Left ventricle myocardium inferior (tissue), 1 donor: ENCODE measurements at regions not wholly inside any gene's neighbourhood (a gene's known extent, or its start where the extent isn't known, plus 50 kb on each side); places are given as distances from the start of the nearest gene placed in this dataset.

Experiments
- DNase-seq: peaks from one replicate; pipeline ENCODE4 v3.0.0-alpha.2; 2020
- H3K27ac ChIP-seq: fragments of 200-600 bp; replicated peaks from 2 replicates; pipeline ENCODE4 v1.8.0; 2021
- H3K27me3 ChIP-seq: fragments of 200-600 bp; 2 replicates; pipeline ENCODE4 v1.8.0; 2021; ENCODE audit warnings: low read depth
- H3K36me3 ChIP-seq: fragments of 200-600 bp; 2 replicates; pipeline ENCODE4 v1.8.0; 2021
- H3K4me1 ChIP-seq: fragments of 200-600 bp; 2 replicates; pipeline ENCODE4 v1.8.0; 2021
- H3K4me3 ChIP-seq: fragments of 200-600 bp; 2 replicates; pipeline ENCODE4 v1.8.0; 2021; ENCODE audit warnings: mild to moderate bottlenecking, moderate library complexity
- H3K9me3 ChIP-seq: fragments of 200-600 bp; replicated peaks from 2 replicates; pipeline ENCODE4 v1.8.0; 2021
- CTCF ChIP-seq: fragments of 200-600 bp; IDR thresholded peaks from 2 replicates; pipeline ENCODE4 v1.8.0; 2021; ENCODE audit warnings: antibody characterized with exemption, mild to moderate bottlenecking, borderline replicate concordance
- intact Hi-C: fragments of 100-400 bp; cut with micrococcal nuclease; formaldehyde crosslinking; loops from one replicate; pipeline ENCODE4 v1.11.0; 2022
- donor health status: DM: no; HTN: yes; CAD: no; lungs with severe emphysema.

GRCh38 chr5:40240671-40241070 lies 439.0 kb upstream of the PTGER4 start:
- Histone ChIP-seq H3K4me3 (no peak overlapping the region), H3K36me3 (no peaks in the 10 kb centered on the region), H3K27ac (no peak overlapping the region), H3K27me3 (no peaks in the 10 kb centered on the region), H3K4me1 (no peaks in the 10 kb centered on the region), H3K9me3 (peaks cover 19% of the 10 kb centered on the region)
- intact Hi-C loops, result no loop called here
- no peak for DNase-seq
- no peak for TF ChIP-seq CTCF

DNA sequence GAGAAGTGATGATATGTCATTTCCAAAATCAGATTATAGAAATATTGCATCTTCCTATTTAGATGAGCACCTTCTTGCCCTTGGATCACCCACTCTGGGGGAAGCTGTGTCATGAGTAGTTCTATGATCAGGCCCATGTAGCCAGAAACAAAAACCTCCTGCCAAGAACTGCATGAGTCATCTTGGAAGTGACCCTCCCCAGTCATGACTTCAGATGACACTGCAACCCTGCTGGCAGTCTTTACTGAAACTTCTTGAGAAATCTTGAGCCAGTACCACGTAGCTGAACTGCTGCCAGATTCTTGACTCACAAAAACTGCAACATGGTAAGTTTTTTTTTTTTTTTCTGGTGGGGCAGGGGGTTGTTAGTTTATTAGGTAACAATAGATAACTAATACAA lies 439.6 kb upstream of the PTGER4 start:
- TF ChIP-seq CTCF, result no peak
- Histone ChIP-seq H3K4me3 (no peak overlapping the region), H3K27ac (no peak overlapping the region), H3K4me1 (no peaks in the 10 kb centered on the region), H3K36me3 (no peaks in the 10 kb centered on the region), H3K9me3 (peaks cover 19% of the 10 kb centered on the region), H3K27me3 (no peaks in the 10 kb centered on the region)
- intact Hi-C loops, result no loop called here
- DNase-seq, result no peak

DNA sequence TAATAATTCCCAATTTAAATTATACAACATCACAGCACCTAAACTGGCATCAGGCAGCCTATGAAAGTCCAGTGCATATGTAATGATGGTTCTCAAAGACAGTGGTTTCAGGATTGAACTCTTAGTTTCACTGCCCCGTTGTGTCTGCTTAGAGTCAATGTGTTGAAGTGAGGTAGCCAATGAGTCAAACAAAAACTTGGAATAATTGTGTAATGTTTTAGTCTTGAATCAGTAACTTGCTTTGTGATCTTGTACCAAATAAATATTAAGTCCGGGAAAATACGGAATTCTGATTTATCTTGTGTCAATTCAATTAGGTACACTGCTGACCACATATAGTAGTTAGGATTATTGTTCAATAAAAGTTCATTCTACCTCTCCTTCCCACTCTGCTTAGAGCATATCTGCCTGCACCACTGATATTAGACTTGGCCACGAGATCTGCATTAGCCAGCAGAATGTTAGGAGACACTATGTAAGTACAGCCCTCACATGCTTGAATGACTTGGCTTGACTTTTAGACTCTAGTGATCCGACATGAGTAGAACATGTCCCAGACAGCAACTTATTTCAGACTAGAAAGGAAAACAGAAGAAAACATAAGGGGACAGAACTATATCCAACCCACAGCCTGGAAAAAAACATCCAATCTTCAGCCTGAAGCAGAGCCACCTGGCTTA lies 441.5 kb upstream of the PTGER4 start:
- Histone ChIP-seq H3K36me3 (no peaks in the 10 kb centered on the region), H3K4me1 (no peaks in the 10 kb centered on the region), H3K9me3 (peaks cover 19% of the 10 kb centered on the region), H3K27ac (no peak overlapping the region), H3K4me3 (no peak overlapping the region), H3K27me3 (no peaks in the 10 kb centered on the region)
- TF ChIP-seq CTCF, result no peak
- DNase-seq, result no peak
- intact Hi-C loops, result no loop called here

DNA sequence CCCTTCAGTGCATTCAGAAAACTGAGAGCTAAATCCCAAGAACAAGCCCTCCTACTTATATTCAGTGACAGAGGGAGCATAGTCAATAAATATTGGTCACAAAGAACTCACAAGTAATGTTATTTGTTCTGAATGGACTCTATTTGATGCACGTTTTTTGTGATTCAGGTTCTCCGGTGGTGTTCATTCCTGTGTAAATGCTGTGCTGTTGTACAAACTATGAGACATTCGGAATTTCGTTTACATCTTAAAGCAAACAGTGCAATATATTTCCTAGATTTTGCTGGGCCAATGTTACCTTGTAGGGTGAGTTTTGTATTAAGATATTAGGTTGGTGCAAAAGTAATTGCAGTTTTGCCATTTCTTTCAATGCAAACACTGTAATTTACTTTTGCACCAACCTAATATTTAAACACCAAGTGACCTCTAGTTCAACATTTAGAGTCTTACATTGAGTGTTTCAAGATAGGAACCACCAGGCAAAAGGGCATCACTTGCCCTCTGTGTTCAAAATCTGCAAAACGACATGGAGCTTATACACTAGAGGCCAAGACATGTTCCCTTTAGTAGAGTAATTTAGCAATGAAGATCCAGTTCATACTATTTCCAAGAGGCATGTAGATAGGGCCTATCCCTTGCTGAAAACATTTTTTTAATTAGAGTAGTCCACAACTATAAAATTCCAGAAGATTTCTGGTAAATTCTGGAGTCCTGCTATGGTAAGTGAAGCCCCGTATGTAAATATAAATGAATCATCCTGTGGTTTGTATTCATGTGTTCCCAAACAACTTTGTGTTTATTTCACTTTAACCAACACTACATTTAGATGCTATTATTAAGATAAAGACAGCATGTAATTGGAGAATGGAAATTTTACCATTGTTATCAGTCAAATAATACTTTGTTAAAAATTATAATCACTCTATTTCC lies 444.0 kb upstream of the PTGER4 start:
- intact Hi-C loops, result no loop called here
- TF ChIP-seq CTCF, result no peak
- no peak for DNase-seq
- Histone ChIP-seq H3K4me1 (no peaks in the 10 kb centered on the region), H3K4me3 (no peak overlapping the region), H3K9me3 (peaks cover 17% of the 10 kb centered on the region), H3K36me3 (no peaks in the 10 kb centered on the region), H3K27ac (no peak overlapping the region), H3K27me3 (no peaks in the 10 kb centered on the region)

GRCh38 chr5:40233268-40233667 lies 446.4 kb upstream of the PTGER4 start:
- TF ChIP-seq CTCF, result no peak
- H3K36me3 ChIP-seq, result no peaks in the 10 kb centered on the region
- H3K4me3 ChIP-seq, result no peak overlapping the region
- H3K27me3 ChIP-seq, result no peaks in the 10 kb centered on the region
- no peaks in the 10 kb centered on the region for H3K9me3 ChIP-seq
- intact Hi-C loops, result no loop called here
- H3K27ac ChIP-seq, result no peak overlapping the region
- H3K4me1 ChIP-seq, result no peaks in the 10 kb centered on the region
- DNase-seq, result no peak
